K562 (cell line): ENCODE measurements at regions not wholly inside any gene's neighbourhood (a gene's known extent, or its start where the extent isn't known, plus 50 kb on each side); places are given as distances from the start of the nearest gene placed in this dataset.

Source experiments
- BRCA1 ChIP-seq, 2 experiments: fragments of 450-650 bp in 1 of 2; sonication (generic) in 1 of 2; formaldehyde crosslinking in 1 of 2; IDR thresholded peaks; 2 replicates each; pipeline versions ENCODE4 v1.5.0 to v1.6.1; 2017 to 2020; ENCODE audit warnings: mild to moderate bottlenecking in 1 of 2, missing genetic modification reagents in 1 of 2
- CHD2 ChIP-seq: IDR thresholded peaks from 2 replicates; pipeline ENCODE4 v1.6.1; 2011; ENCODE audit warnings: low read depth, low read length
- CSDE1 ChIP-seq, 2 experiments: fragments of 450-650 bp; IDR thresholded peaks; 2 replicates each; pipeline ENCODE4 v1.6.1; 2016; ENCODE audit warnings: mild to moderate bottlenecking in 1 of 2
- ESRRA ChIP-seq: fragments of 450-650 bp; IDR thresholded peaks from 2 replicates; pipeline ENCODE4 v1.6.1; 2014; ENCODE audit warnings: low read depth, mild to moderate bottlenecking, moderate library complexity, borderline replicate concordance
- ETS2 ChIP-seq: IDR thresholded peaks from 2 replicates; pipeline ENCODE4 v1.6.1; 2016; ENCODE audit warnings: borderline replicate concordance, missing genetic modification characterization, mild to moderate bottlenecking, moderate library complexity, missing compliant biosample characterization; ENCODE audit not compliant: poor library complexity, severe bottlenecking
- FOXM1 ChIP-seq, 2 experiments: fragments of 450-650 bp in 1 of 2; sonication (generic) in 1 of 2; formaldehyde crosslinking in 1 of 2; IDR thresholded peaks; 2 replicates each; pipeline versions ENCODE4 v1.6.1 to v1.9.0; 2017 to 2022; ENCODE audit warnings: low read depth in 2 of 2, mild to moderate bottlenecking in 2 of 2, missing genetic modification reagents in 1 of 2, moderate library complexity in 1 of 2
- LEF1 ChIP-seq: fragments of 450-650 bp; IDR thresholded peaks from 2 replicates; pipeline ENCODE4 v1.6.1; 2016; ENCODE audit warnings: mild to moderate bottlenecking
- NR2C1 ChIP-seq, 2 experiments: fragments of 450-650 bp; IDR thresholded peaks; 2 replicates each; pipeline ENCODE4 v1.6.1; 2017; ENCODE audit warnings: mild to moderate bottlenecking in 2 of 2, antibody characterized with exemption in 1 of 2, inconsistent platforms in 1 of 2, missing compliant biosample characterization in 1 of 2, missing genetic modification characterization in 1 of 2
- NR2C2 ChIP-seq, 2 experiments: fragments of 200-800 bp in 1 of 2; sonication (Bioruptor generic) in 1 of 2; sonication (generic) in 1 of 2; formaldehyde crosslinking in 1 of 2; IDR thresholded peaks; 2 replicates each; pipeline versions ENCODE4 v1.6.1 to v1.8.0; 2016 to 2022; ENCODE audit warnings: mild to moderate bottlenecking in 1 of 2, missing compliant biosample characterization in 1 of 2, missing genetic modification characterization in 1 of 2, missing genetic modification reagents in 1 of 2
- NR4A1 ChIP-seq, 2 experiments: fragments of 250-450 bp in 1 of 2; fragments of 450-650 bp in 1 of 2; sonication (Bioruptor Pico) in 1 of 2; IDR thresholded peaks; 2 replicates each; pipeline versions ENCODE4 v1.4.0 to v1.6.1; 2016 to 2020; ENCODE audit warnings: mild to moderate bottlenecking in 2 of 2, missing compliant biosample characterization in 1 of 2, missing genetic modification characterization in 1 of 2, moderate library complexity in 1 of 2
- POLR2G ChIP-seq: fragments of 200-400 bp; formaldehyde crosslinking; IDR thresholded peaks from 2 replicates; pipeline ENCODE4 v1.6.1; 2017; ENCODE audit warnings: low read depth, mild to moderate bottlenecking, antibody characterized with exemption, low read length, moderate library complexity
- TEAD1 ChIP-seq, 2 experiments: fragments of 450-650 bp in 1 of 2; sonication (generic) in 1 of 2; formaldehyde crosslinking; IDR thresholded peaks; 2 replicates each; pipeline versions ENCODE4 v1.4.0 to v1.8.0; 2020 to 2022; ENCODE audit warnings: mild to moderate bottlenecking in 2 of 2, missing genetic modification reagents in 1 of 2
- ZBTB17 ChIP-seq: fragments of 450-650 bp; formaldehyde crosslinking; IDR thresholded peaks from 2 replicates; pipeline ENCODE4 v1.4.0; 2020; ENCODE audit warnings: mild to moderate bottlenecking
- ZC3H4 ChIP-seq: sonication (generic); formaldehyde crosslinking; IDR thresholded peaks from 2 replicates; pipeline ENCODE4 v1.9.0; 2021; ENCODE audit warnings: missing genetic modification reagents, borderline replicate concordance
- ZEB2 ChIP-seq: fragments of 450-650 bp; IDR thresholded peaks from 2 replicates; pipeline ENCODE4 v1.6.1; 2016
- ZNF24 ChIP-seq: fragments of 450-650 bp; IDR thresholded peaks from 2 replicates; pipeline ENCODE4 v1.6.1; 2016
- ZNF311 ChIP-seq: fragments of 250-450 bp; sonication (Bioruptor Pico); IDR thresholded peaks from 2 replicates; pipeline ENCODE4 v1.4.0; 2020; ENCODE audit warnings: mild to moderate bottlenecking, moderate library complexity
- ZNF507 ChIP-seq: conservative IDR thresholded peaks from 2 replicates; pipeline ENCODE4 v1.6.1; 2017; ENCODE audit warnings: missing genetic modification characterization, missing compliant biosample characterization
- ZNF551 ChIP-seq: fragments of 250-450 bp; sonication (Bioruptor Pico); IDR thresholded peaks from 2 replicates; pipeline ENCODE4 v1.5.0; 2021; ENCODE audit warnings: mild to moderate bottlenecking, moderate library complexity
- ZNF584 ChIP-seq: fragments of 200-800 bp; sonication (Bioruptor generic); IDR thresholded peaks from 2 replicates; pipeline ENCODE4 v1.6.1; 2016; ENCODE audit warnings: low read depth, mild to moderate bottlenecking, missing genetic modification characterization, missing compliant biosample characterization
- ZNF695 ChIP-seq: fragments of 450-650 bp; formaldehyde crosslinking; IDR thresholded peaks from 2 replicates; pipeline ENCODE4 v1.4.0; 2020; ENCODE audit warnings: mild to moderate bottlenecking, moderate library complexity
- ZNF79 ChIP-seq: fragments of 250-450 bp; sonication (Bioruptor Pico); IDR thresholded peaks from 2 replicates; pipeline ENCODE4 v1.4.0; 2020; ENCODE audit warnings: low read depth, mild to moderate bottlenecking, moderate library complexity
- TF ChIP-seq, protein P1 (sequence below): fragments of 450-650 bp; IDR thresholded peaks from 2 replicates; pipeline ENCODE4 v1.6.1; 2018; ENCODE audit not compliant: partially characterized antibody
- TF ChIP-seq, protein P2 (sequence below), 2 experiments: fragments of 250-450 bp in 1 of 2; fragments of 450-650 bp in 1 of 2; sonication (Bioruptor Pico) in 1 of 2; IDR thresholded peaks; 2 replicates each; pipeline versions ENCODE4 v1.6.1 to v1.8.0; 2016 to 2021; ENCODE audit warnings: mild to moderate bottlenecking in 2 of 2, moderate library complexity in 2 of 2, missing compliant biosample characterization in 1 of 2, missing genetic modification characterization in 1 of 2

DNA sequence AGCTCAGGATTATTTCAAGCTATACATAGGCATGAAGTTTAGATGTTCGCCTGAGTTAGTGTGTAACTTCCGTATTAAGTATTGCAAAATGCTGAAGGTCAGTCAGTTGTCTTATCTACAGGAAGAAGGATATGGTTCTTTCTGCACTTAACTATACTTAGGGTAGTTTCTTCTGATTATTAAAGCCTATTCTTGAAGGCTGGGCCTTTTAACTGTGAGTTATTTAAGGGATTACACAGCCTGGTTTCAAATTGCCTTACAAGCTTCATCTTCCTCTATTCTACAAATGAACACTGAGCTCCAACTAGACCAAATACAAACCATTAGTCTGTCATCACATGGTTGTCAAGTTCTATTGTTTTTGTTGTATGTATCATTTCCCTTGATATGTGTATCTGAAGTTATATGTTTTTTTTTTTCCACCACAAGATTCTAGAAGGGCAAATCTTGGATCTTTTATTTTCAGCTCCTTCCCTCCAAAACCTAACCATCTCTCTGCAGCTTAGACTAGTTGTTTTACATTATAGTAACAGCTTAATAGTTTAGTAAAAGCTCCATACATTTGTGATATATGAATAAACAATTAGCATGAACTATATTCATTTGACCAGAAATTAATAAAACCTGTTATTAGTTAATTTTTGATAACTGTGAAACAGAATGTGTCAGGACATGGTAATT is 272.9 kb upstream of the KCNMB2 start (continued):
- TF ChIP-seq TEAD1 (CRISPR knock-in tag; IDR thresholded peaks at IDR 0.05), result 0 out of 4 replicates have a peak, but pooled peaks of 1 of the 2 experiments have one; percentile 25
- no peak for TF ChIP-seq ETS2 (tag)
- 0 out of 2 replicates have a peak, but pooled peaks have one; percentile 47 for TF ChIP-seq ZNF584 (CRISPR knock-in tag)
- no peak for TF ChIP-seq ZC3H4 (CRISPR knock-in tag)
- TF ChIP-seq NR4A1 (CRISPR knock-in tag; IDR thresholded peaks at IDR 0.05), result no peak
- TF ChIP-seq NR4A1 (tag; IDR thresholded peaks at IDR 0.05), result no peak
- TF ChIP-seq ZBTB17 (CRISPR knock-in tag), result no peak
- no peak for TF ChIP-seq NR2C2 (CRISPR knock-in tag; IDR thresholded peaks at IDR 0.05)
- peak; percentile 52; the same call in 1 of the 2 replicates for TF ChIP-seq NR2C2 (tag; IDR thresholded peaks at IDR 0.05)
- no peak for TF ChIP-seq ZNF695 (CRISPR knock-in tag)
- TF ChIP-seq, protein P1, sequence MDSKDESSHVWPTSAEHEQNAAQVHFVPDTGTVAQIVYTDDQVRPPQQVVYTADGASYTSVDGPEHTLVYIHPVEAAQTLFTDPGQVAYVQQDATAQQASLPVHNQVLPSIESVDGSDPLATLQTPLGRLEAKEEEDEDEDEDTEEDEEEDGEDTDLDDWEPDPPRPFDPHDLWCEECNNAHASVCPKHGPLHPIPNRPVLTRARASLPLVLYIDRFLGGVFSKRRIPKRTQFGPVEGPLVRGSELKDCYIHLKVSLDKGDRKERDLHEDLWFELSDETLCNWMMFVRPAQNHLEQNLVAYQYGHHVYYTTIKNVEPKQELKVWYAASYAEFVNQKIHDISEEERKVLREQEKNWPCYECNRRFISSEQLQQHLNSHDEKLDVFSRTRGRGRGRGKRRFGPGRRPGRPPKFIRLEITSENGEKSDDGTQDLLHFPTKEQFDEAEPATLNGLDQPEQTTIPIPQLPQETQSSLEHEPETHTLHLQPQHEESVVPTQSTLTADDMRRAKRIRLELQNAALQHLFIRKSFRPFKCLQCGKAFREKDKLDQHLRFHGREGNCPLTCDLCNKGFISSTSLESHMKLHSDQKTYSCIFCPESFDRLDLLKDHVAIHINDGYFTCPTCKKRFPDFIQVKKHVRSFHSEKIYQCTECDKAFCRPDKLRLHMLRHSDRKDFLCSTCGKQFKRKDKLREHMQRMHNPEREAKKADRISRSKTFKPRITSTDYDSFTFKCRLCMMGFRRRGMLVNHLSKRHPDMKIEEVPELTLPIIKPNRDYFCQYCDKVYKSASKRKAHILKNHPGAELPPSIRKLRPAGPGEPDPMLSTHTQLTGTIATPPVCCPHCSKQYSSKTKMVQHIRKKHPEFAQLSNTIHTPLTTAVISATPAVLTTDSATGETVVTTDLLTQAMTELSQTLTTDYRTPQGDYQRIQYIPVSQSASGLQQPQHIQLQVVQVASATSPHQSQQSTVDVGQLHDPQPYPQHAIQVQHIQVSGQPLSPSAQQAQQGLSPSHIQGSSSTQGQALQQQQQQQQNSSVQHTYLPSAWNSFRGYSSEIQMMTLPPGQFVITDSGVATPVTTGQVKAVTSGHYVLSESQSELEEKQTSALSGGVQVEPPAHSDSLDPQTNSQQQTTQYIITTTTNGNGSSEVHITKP, result no peak
- TF ChIP-seq, protein P2, sequence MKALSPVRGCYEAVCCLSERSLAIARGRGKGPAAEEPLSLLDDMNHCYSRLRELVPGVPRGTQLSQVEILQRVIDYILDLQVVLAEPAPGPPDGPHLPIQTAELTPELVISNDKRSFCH (CRISPR knock-in tag; IDR thresholded peaks at IDR 0.05), result no peak
- TF ChIP-seq, protein P2 (tag; IDR thresholded peaks at IDR 0.05), result peak; percentile 68; the same call in 1 of the 2 replicates
- no peak for TF ChIP-seq ZEB2
- TF ChIP-seq POLR2G, result no peak
- no peak for TF ChIP-seq FOXM1 (IDR thresholded peaks at IDR 0.05; ENCODE audit: low read depth)
- no peak for TF ChIP-seq FOXM1 (CRISPR knock-in tag; IDR thresholded peaks at IDR 0.05; ENCODE audit: low read depth)
- no peak for TF ChIP-seq LEF1
- TF ChIP-seq ESRRA, result peak; percentile 75; the same call in 1 of the 2 replicates
- TF ChIP-seq ZNF79, result 0 out of 2 replicates have a peak, but pooled peaks have one; percentile 11
- no peak for TF ChIP-seq ZNF311 (CRISPR knock-in tag)
- no peak for TF ChIP-seq CHD2
- TF ChIP-seq ZNF507, result no peak
- TF ChIP-seq ZNF551 (CRISPR knock-in tag), result no peak
- no peak for TF ChIP-seq NR2C1 (IDR thresholded peaks at IDR 0.05)
- TF ChIP-seq NR2C1 (tag; IDR thresholded peaks at IDR 0.05), result peak; percentile 62
- no peak for TF ChIP-seq CSDE1 (IDR thresholded peaks at IDR 0.05)
- no peak for TF ChIP-seq ZNF24
- no peak for TF ChIP-seq BRCA1 (IDR thresholded peaks at IDR 0.05)
- no peak for TF ChIP-seq BRCA1 (CRISPR knock-in tag; IDR thresholded peaks at IDR 0.05)
